Fibroblast of lung (primary cell): ENCODE measurements at regions not wholly inside any gene's neighbourhood (a gene's known extent, or its start where the extent isn't known, plus 50 kb on each side); places are given as distances from the start of the nearest gene placed in this dataset.

Source experiments
- CTCF ChIP-seq, 2 donors: IDR thresholded peaks in 1 of 2; conservative IDR thresholded peaks in 1 of 2; 1 replicate in 1 of 2; 2 replicates in 1 of 2; pipeline ENCODE4 v1.5.1; 2011 to 2012; ENCODE audit warnings: low read length in 2 of 2, control low read depth in 1 of 2, inconsistent platforms in 1 of 2, low read depth in 1 of 2, mild to moderate bottlenecking in 1 of 2
- EZH2 ChIP-seq: IDR thresholded peaks from 2 replicates; pipeline ENCODE4 v1.5.1; 2012; ENCODE audit warnings: low read length, control low read depth, mild to moderate bottlenecking; ENCODE audit errors: missing control alignments

- TF ChIP-seq CTCF (conservative IDR thresholded peaks at IDR 0.05 in 1 of 2, IDR thresholded peaks at IDR 0.05 in 1 of 2; ENCODE audit: low read depth in 1 of 2, low read length in 2 of 2) (no peak), EZH2 (no peak)
These were observed 52.7 kb upstream of the ITGA4 start for GRCh38 chr2:181404472-181404871.
